ENCODE measurements at regions not wholly inside any gene's neighbourhood (a gene's known extent, or its start where the extent isn't known, plus 50 kb on each side); places are given as distances from the start of the nearest gene placed in this dataset.

- Histone ChIP-seq H3K9me2 (ENCODE audit: low read depth, low read length) (no peaks in the 10 kb centered on the region), H3K79me2 (ENCODE audit: insufficient read depth, low read length) (no peaks in the 10 kb centered on the region), H3K27ac (ENCODE audit: low read depth, low read length, poor library complexity, severe bottlenecking) (no peak overlapping the region), H3K9me3 (ENCODE audit: low read length) (no peaks in the 10 kb centered on the region), H2AFZ (ENCODE audit: low read length) (no peak overlapping the region), H3K27me3 (ENCODE audit: insufficient read depth, low read length) (no peaks in the 10 kb centered on the region), H3K4me1 (ENCODE audit: insufficient read depth, low read length, severe bottlenecking) (no peaks in the 10 kb centered on the region), H3K4me3 (ENCODE audit: low read depth, low read length, poor library complexity, severe bottlenecking) (no peak overlapping the region), H3K4me2 (ENCODE audit: low read length) (no peak overlapping the region), H3K9ac (ENCODE audit: low read length) (no peak overlapping the region), H3K36me3 (ENCODE audit: insufficient read depth, low read length) (no peaks in the 10 kb centered on the region), H3F3A (ENCODE audit: insufficient read depth, low read length) (no peaks in the 10 kb centered on the region), H4K20me1 (ENCODE audit: insufficient read depth, low read length) (no peaks in the 10 kb centered on the region)
- TF ChIP-seq CTCF (IDR thresholded peaks at IDR 0.05; ENCODE audit: low read length) (no peak), EZH2 (IDR thresholded peaks at IDR 0.05; ENCODE audit: borderline replicate concordance, low read length) (no peak)
Observed at GRCh38 chr13:73585236-73585635, 526.4 kb downstream of the KLF5 start.

- Histone ChIP-seq H3K9ac (ENCODE audit: low read length) (no peak overlapping the region), H2AFZ (ENCODE audit: low read length) (no peak overlapping the region), H3K9me3 (ENCODE audit: low read length) (no peaks in the 10 kb centered on the region), H3K4me1 (ENCODE audit: insufficient read depth, low read length, severe bottlenecking) (no peaks in the 10 kb centered on the region), H3K36me3 (ENCODE audit: insufficient read depth, low read length) (no peaks in the 10 kb centered on the region), H3K4me3 (ENCODE audit: low read depth, low read length, poor library complexity, severe bottlenecking) (no peak overlapping the region), H3F3A (ENCODE audit: insufficient read depth, low read length) (no peaks in the 10 kb centered on the region), H4K20me1 (ENCODE audit: insufficient read depth, low read length) (no peaks in the 10 kb centered on the region), H3K27ac (ENCODE audit: low read depth, low read length, poor library complexity, severe bottlenecking) (no peak overlapping the region), H3K9me2 (ENCODE audit: low read depth, low read length) (no peaks in the 10 kb centered on the region), H3K27me3 (ENCODE audit: insufficient read depth, low read length) (no peaks in the 10 kb centered on the region), H3K79me2 (ENCODE audit: insufficient read depth, low read length) (no peaks in the 10 kb centered on the region), H3K4me2 (ENCODE audit: low read length) (no peak overlapping the region)
- TF ChIP-seq EZH2 (IDR thresholded peaks at IDR 0.05; ENCODE audit: borderline replicate concordance, low read length) = no peak
- no peak for TF ChIP-seq CTCF (IDR thresholded peaks at IDR 0.05; ENCODE audit: low read length)
Observed at GRCh38 chr13:73583331-73583730, 524.5 kb downstream of the KLF5 start.

- no peaks in the 10 kb centered on the region for H3K27me3 ChIP-seq (ENCODE audit: insufficient read depth, low read length)
- H3K27ac ChIP-seq (ENCODE audit: low read depth, low read length, poor library complexity, severe bottlenecking) = no peak overlapping the region
- H3K79me2 ChIP-seq (ENCODE audit: insufficient read depth, low read length) = no peaks in the 10 kb centered on the region
- H2AFZ ChIP-seq (ENCODE audit: low read length) = no peak overlapping the region
- no peaks in the 10 kb centered on the region for H3K9me2 ChIP-seq (ENCODE audit: low read depth, low read length)
- H3K9me3 ChIP-seq (ENCODE audit: low read length) = no peaks in the 10 kb centered on the region
- H3F3A ChIP-seq (ENCODE audit: insufficient read depth, low read length) = no peaks in the 10 kb centered on the region
- H3K9ac ChIP-seq (ENCODE audit: low read length) = no peak overlapping the region
- H3K4me3 ChIP-seq (ENCODE audit: low read depth, low read length, poor library complexity, severe bottlenecking) = no peak overlapping the region
- no peaks in the 10 kb centered on the region for H3K4me1 ChIP-seq (ENCODE audit: insufficient read depth, low read length, severe bottlenecking)
- no peaks in the 10 kb centered on the region for H3K36me3 ChIP-seq (ENCODE audit: insufficient read depth, low read length)
- TF ChIP-seq CTCF (IDR thresholded peaks at IDR 0.05; ENCODE audit: low read length) (no peak), EZH2 (IDR thresholded peaks at IDR 0.05; ENCODE audit: borderline replicate concordance, low read length) (no peak)
- H4K20me1 ChIP-seq (ENCODE audit: insufficient read depth, low read length) = no peaks in the 10 kb centered on the region
- no peak overlapping the region for H3K4me2 ChIP-seq (ENCODE audit: low read length)
Observed at GRCh38 chr13:73580513-73581267, 521.9 kb downstream of the KLF5 start.
